SU-DHL-6 (cell line): ENCODE measurements at regions not wholly inside any gene's neighbourhood (a gene's known extent, or its start where the extent isn't known, plus 50 kb on each side); places are given as distances from the start of the nearest gene placed in this dataset.

ENCODE experiments used
- H2AFZ ChIP-seq: fragments of 200-600 bp; sonication (generic); 2 replicates; pipeline ENCODE4 v1.6.1; 2014; ENCODE audit warnings: low read depth, mild to moderate bottlenecking, moderate library complexity, mixed read lengths, antibody characterized with exemption, low read length; ENCODE audit not compliant: severe bottlenecking
- H3F3A ChIP-seq: fragments of 200-600 bp; shearing (Covaris generic); 2 replicates; pipeline ENCODE4 v1.6.0; 2016; ENCODE audit warnings: antibody characterized with exemption, mild to moderate bottlenecking; ENCODE audit not compliant: insufficient read depth
- H3K27ac ChIP-seq: fragments of 200-600 bp; sonication (generic); 2 replicates; pipeline ENCODE4 v1.5.1; 2016; ENCODE audit warnings: low read depth, mild to moderate bottlenecking, low read length, moderate library complexity, mixed read lengths
- H3K27me3 ChIP-seq: fragments of 200-600 bp; sonication (generic), shearing (Covaris generic); 2 replicates; pipeline ENCODE4 v1.6.0; 2014; ENCODE audit warnings: mild to moderate bottlenecking, low read length
- H3K36me3 ChIP-seq: fragments of 200-600 bp; sonication (generic); 2 replicates; pipeline ENCODE4 v1.6.1; 2014; ENCODE audit warnings: mild to moderate bottlenecking, low read length, mixed read lengths
- H3K4me2 ChIP-seq: fragments of 300-600, 200-600 bp; shearing (Covaris generic), sonication (generic); 2 replicates; pipeline ENCODE4 v1.6.0; 2014; ENCODE audit warnings: low read length, low read depth, mild to moderate bottlenecking; ENCODE audit not compliant: poor library complexity, severe bottlenecking
- H3K4me3 ChIP-seq: fragments of 200-600 bp; sonication (generic); 2 replicates; pipeline ENCODE4 v1.5.1; 2014; ENCODE audit warnings: antibody characterized with exemption, low read length, mild to moderate bottlenecking, mixed read lengths; ENCODE audit not compliant: insufficient read depth, poor library complexity, severe bottlenecking
- H3K79me2 ChIP-seq: fragments of 200-600 bp; sonication (generic); 2 replicates; pipeline ENCODE4 v1.6.1; 2014; ENCODE audit warnings: mild to moderate bottlenecking, low read length, moderate library complexity; ENCODE audit not compliant: insufficient read depth
- H3K9ac ChIP-seq: fragments of 200-600 bp; sonication (generic); 2 replicates; pipeline ENCODE4 v1.7.0; 2014; ENCODE audit warnings: mild to moderate bottlenecking, low read length
- H3K9me2 ChIP-seq: fragments of 200-600 bp; sonication (generic); replicated peaks from 2 replicates; pipeline ENCODE4 v1.6.1; 2014; ENCODE audit warnings: low read length; ENCODE audit not compliant: insufficient read depth
- H3K9me3 ChIP-seq: fragments of 200-600 bp; sonication (generic); 2 replicates; pipeline ENCODE4 v1.6.1; 2014; ENCODE audit warnings: low read length, mixed read lengths; ENCODE audit not compliant: insufficient read depth
- H4K20me1 ChIP-seq: fragments of 200-600 bp; sonication (generic); 2 replicates; pipeline ENCODE4 v1.6.1; 2014; ENCODE audit warnings: low read depth, mild to moderate bottlenecking, antibody characterized with exemption, low read length, moderate library complexity, mixed read lengths
- CTCF ChIP-seq: fragments of 200-600 bp; sonication (generic); IDR thresholded peaks from one replicate; pipeline ENCODE4 v1.5.1; 2017; ENCODE audit warnings: antibody characterized with exemption, mild to moderate bottlenecking, low read length, moderate library complexity; ENCODE audit not compliant: insufficient read depth, poor library complexity, severe bottlenecking
- EZH2phosphoT487 ChIP-seq: fragments of 200-600 bp; sonication (generic), shearing (Covaris generic); conservative IDR thresholded peaks from 2 replicates; pipeline ENCODE4 v1.6.1; 2018; ENCODE audit warnings: mild to moderate bottlenecking, antibody characterized with exemption, low read length, moderate library complexity, mixed read lengths

GRCh38 chr5:86011937-86012336, 605.8 kb upstream of the COX7C start:
- Histone ChIP-seq H3K9me2 (no peaks in the 10 kb centered on the region), H3K79me2 (no peaks in the 10 kb centered on the region), H3K36me3 (no peaks in the 10 kb centered on the region), H2AFZ (no peak overlapping the region), H3K27ac (no peak overlapping the region), H3K4me2 (no peak overlapping the region), H3K4me3 (no peak overlapping the region), H3K9ac (no peak overlapping the region), H3F3A (no peaks in the 10 kb centered on the region), H3K9me3 (no peaks in the 10 kb centered on the region), H3K27me3 (no peaks in the 10 kb centered on the region), H4K20me1 (no peaks in the 10 kb centered on the region)
- TF ChIP-seq EZH2phosphoT487 (no peak), CTCF (no peak)

GRCh38 chr5:86029308-86029707, 588.4 kb upstream of the COX7C start:
- Histone ChIP-seq H3K9ac (no peak overlapping the region), H3K27ac (no peak overlapping the region)

GRCh38 chr5:86030753-86031152, 587.0 kb upstream of the COX7C start:
- Histone ChIP-seq H3K9me2 (no peaks in the 10 kb centered on the region), H3K27me3 (no peaks in the 10 kb centered on the region), H2AFZ (no peak overlapping the region), H3K9ac (no peak overlapping the region), H4K20me1 (no peaks in the 10 kb centered on the region), H3K36me3 (no peaks in the 10 kb centered on the region), H3K4me3 (no peak overlapping the region), H3K27ac (no peak overlapping the region), H3K79me2 (no peaks in the 10 kb centered on the region), H3F3A (no peaks in the 10 kb centered on the region), H3K9me3 (no peaks in the 10 kb centered on the region), H3K4me2 (no peak overlapping the region)
- TF ChIP-seq EZH2phosphoT487 (no peak), CTCF (no peak)

More at GRCh38 chr5:86029308-86029707, 588.4 kb upstream of the COX7C start:
- no peaks in the 10 kb centered on the region for H3K36me3 ChIP-seq
- H3K9me3 ChIP-seq, result no peaks in the 10 kb centered on the region
- H3K79me2 ChIP-seq, result no peaks in the 10 kb centered on the region
- TF ChIP-seq CTCF (no peak), EZH2phosphoT487 (no peak)
- no peaks in the 10 kb centered on the region for H3F3A ChIP-seq
- no peak overlapping the region for H3K4me3 ChIP-seq
- no peaks in the 10 kb centered on the region for H3K27me3 ChIP-seq
- no peaks in the 10 kb centered on the region for H4K20me1 ChIP-seq
- H3K4me2 ChIP-seq, result no peak overlapping the region
- H3K9me2 ChIP-seq, result no peaks in the 10 kb centered on the region
- no peak overlapping the region for H2AFZ ChIP-seq

GRCh38 chr5:86038566-86038965, 579.2 kb upstream of the COX7C start:
- H3F3A ChIP-seq, result no peaks in the 10 kb centered on the region
- no peaks in the 10 kb centered on the region for H3K9me2 ChIP-seq
- no peak overlapping the region for H3K4me3 ChIP-seq
- no peak overlapping the region for H2AFZ ChIP-seq
- no peaks in the 10 kb centered on the region for H3K9me3 ChIP-seq
- TF ChIP-seq CTCF, result no peak
- TF ChIP-seq EZH2phosphoT487, result no peak
- no peaks in the 10 kb centered on the region for H4K20me1 ChIP-seq
- H3K27ac ChIP-seq, result no peak overlapping the region
- H3K36me3 ChIP-seq, result no peaks in the 10 kb centered on the region
- no peak overlapping the region for H3K4me2 ChIP-seq
- no peak overlapping the region for H3K9ac ChIP-seq
- no peaks in the 10 kb centered on the region for H3K27me3 ChIP-seq
- no peaks in the 10 kb centered on the region for H3K79me2 ChIP-seq
